Suppressor macrophage treated with lipopolysaccharide for 4 hours (primary cell): ENCODE measurements at regions not wholly inside any gene's neighbourhood (a gene's known extent, or its start where the extent isn't known, plus 50 kb on each side); places are given as distances from the start of the nearest gene placed in this dataset.
A peak's percentile ranks its signal among the peaks of the same experiment; 100 is the strongest.
"Not testable (repeated sequence)": the region's sequence is repeated elsewhere in the genome, so short reads cannot be mapped to it uniquely, and the experiment has no call there.

Experiments
- DNase-seq: peaks from one replicate; pipeline ENCODE4 v3.0.0-alpha.2; 2020

- DNase-seq, result no peak
These were observed 82.7 kb upstream of the CD302 start for GRCh38 chr2:159880729-159881128.

GRCh38 chr2:159879051-159879604, 81.1 kb upstream of the CD302 start:
- peak; percentile 83 for DNase-seq

GRCh38 chr2:159875083-159875482, 77.1 kb upstream of the CD302 start:
- no peak for DNase-seq

- DNase-seq, result no peak
These were observed 75.2 kb upstream of the CD302 start for GRCh38 chr2:159873258-159873657.

GRCh38 chr2:159872353-159872752, 74.3 kb upstream of the CD302 start:
- no peak for DNase-seq

GRCh38 chr2:159868598-159869159, 70.7 kb upstream of the CD302 start:
- DNase-seq, result not testable (repeated sequence)

- DNase-seq, result no peak
These were observed 69.8 kb upstream of the CD302 start for GRCh38 chr2:159867567-159868361.

GRCh38 chr2:159863526-159864160, 65.6 kb upstream of the CD302 start:
- DNase-seq, result no peak

- peak; percentile 55 for DNase-seq
These were observed 62.7 kb upstream of the CD302 start for GRCh38 chr2:159860581-159861310.

GRCh38 chr2:159859583-159859982, 61.6 kb upstream of the CD302 start:
- DNase-seq, result peak; percentile 26

- DNase-seq, result no peak
These were observed 58.8 kb upstream of the CD302 start for GRCh38 chr2:159856760-159857159.

- DNase-seq, result peak; percentile 32
These were observed 57.6 kb upstream of the CD302 start for GRCh38 chr2:159855557-159856061.

- DNase-seq, result peak; percentile 15
These were observed 57.1 kb upstream of the CD302 start for GRCh38 chr2:159855143-159855542.

GRCh38 chr2:159854481-159854880, 56.5 kb upstream of the CD302 start:
- DNase-seq, result no peak

- DNase-seq, result no peak
These were observed 55.1 kb upstream of the CD302 start for GRCh38 chr2:159853101-159853500.

GRCh38 chr2:159851941-159852340, 53.9 kb upstream of the CD302 start:
- no peak for DNase-seq

- no peak for DNase-seq
These were observed 52.8 kb upstream of the CD302 start for GRCh38 chr2:159850789-159851188.

GRCh38 chr2:159849160-159849813, 51.3 kb upstream of the CD302 start:
- peak; percentile 46 for DNase-seq
